GM12878 (cell line): ENCODE measurements at regions not wholly inside any gene's neighbourhood (a gene's known extent, or its start where the extent isn't known, plus 50 kb on each side); places are given as distances from the start of the nearest gene placed in this dataset.

ENCODE experiments used
- ATAC-seq: fragments of 200-7000 bp; cut with Tn5 transposase; 3 replicates; pipeline ENCODE4 v1.9.1; 2020; ENCODE audit warnings: mild to moderate bottlenecking, moderate library complexity
- BruUV-seq: library from RNA; stranded (reverse); fragments of 400-500 nt; replicated peaks from 2 replicates; lab custom pipeline; 2021; lab: Mats Ljungman, UMichigan
- CTCF ChIA-PET: fragments of 300-600 bp; sonication (Branson Sonifier 250); formaldehyde crosslinking; extraction: SDS; loops from one replicate; lab custom pipeline; 2021; ENCODE audit warnings: inconsistent platforms; lab: Yijun Ruan, JAX
- POLR2A ChIA-PET: fragments of 350-600 bp; formaldehyde crosslinking; extraction: SDS; loops from one replicate; lab custom pipeline; 2021; ENCODE audit warnings: inconsistent platforms; lab: Charles Lee
- RAD21 ChIA-PET: fragments of 300-600 bp; sonication (Branson Sonifier 250); formaldehyde crosslinking; loops from one replicate; lab custom pipeline; 2023; ENCODE audit warnings: antibody characterized with exemption; ENCODE audit not compliant: unreplicated experiment; lab: Charles Lee
- SMC1A ChIA-PET: fragments of 300-600 bp; sonication (Branson Sonifier 250); formaldehyde crosslinking; loops from one replicate; lab custom pipeline; 2023; ENCODE audit not compliant: unreplicated experiment, uncharacterized antibody; lab: Charles Lee
- DNase-seq: peaks from one replicate; pipeline ENCODE4 v3.0.0-alpha.2; 2011; ENCODE audit warnings: low read depth, low spot score
- FAIRE-seq: peaks from 3 replicates; lab custom pipeline; 2011; peaks lifted over from hg19 to GRCh38; lab: Jason Lieb, UNC
- H2AFZ ChIP-seq: 2 replicates; pipeline ENCODE4 v1.6.0; 2011; ENCODE audit warnings: low read depth, low read length, control low read depth; ENCODE audit not compliant: control insufficient read depth
- H3K27ac ChIP-seq: 2 replicates; pipeline ENCODE4 v1.5.1; 2011; ENCODE audit warnings: control low read depth; ENCODE audit not compliant: control insufficient read depth, insufficient read depth
- H3K27me3 ChIP-seq, 2 experiments: replicated peaks in 1 of 2; 2 replicates each; pipeline versions ENCODE4 v1.6.0 to v1.6.1; 2011; ENCODE audit warnings: low read length in 1 of 2; ENCODE audit not compliant: control insufficient read depth in 2 of 2, insufficient read depth in 2 of 2
- H3K36me3 ChIP-seq, 2 experiments: 2 replicates each; pipeline ENCODE4 v1.5.1; 2011; ENCODE audit warnings: low read length in 1 of 2; ENCODE audit not compliant: control insufficient read depth in 2 of 2, insufficient read depth in 2 of 2
- H3K4me1 ChIP-seq: 2 replicates; pipeline ENCODE4 v1.6.1; 2011; ENCODE audit warnings: mild to moderate bottlenecking, low read length, moderate library complexity, mixed read lengths; ENCODE audit not compliant: control insufficient read depth, insufficient read depth
- H3K4me2 ChIP-seq: 2 replicates; pipeline ENCODE4 v1.6.0; 2011; ENCODE audit warnings: control low read depth; ENCODE audit not compliant: control insufficient read depth, insufficient read depth
- H3K4me3 ChIP-seq: fragments of 200-600 bp; sonication (generic); 2 replicates; pipeline ENCODE4 v1.5.1; 2016
- H3K79me2 ChIP-seq: 2 replicates; pipeline ENCODE4 v1.6.0; 2011; ENCODE audit warnings: low read length; ENCODE audit not compliant: control insufficient read depth, insufficient read depth
- H3K9ac ChIP-seq: 2 replicates; pipeline ENCODE4 v1.8.0; 2011; ENCODE audit warnings: low read length, control low read depth, mixed read lengths; ENCODE audit not compliant: control insufficient read depth, insufficient read depth
- H3K9me3 ChIP-seq: replicated peaks from 3 replicates; pipeline ENCODE4 v1.5.1; 2011; ENCODE audit warnings: mild to moderate bottlenecking, low read length; ENCODE audit not compliant: control insufficient read depth, insufficient read depth
- H4K20me1 ChIP-seq: 2 replicates; pipeline ENCODE4 v1.6.0; 2011; ENCODE audit not compliant: control insufficient read depth, insufficient read depth
- BACH1 ChIP-seq: fragments of 450-650 bp; IDR thresholded peaks from 2 replicates; pipeline ENCODE4 v1.6.1; 2017; ENCODE audit warnings: mild to moderate bottlenecking, borderline replicate concordance
- BCLAF1 ChIP-seq: fragments of 450-650 bp; IDR thresholded peaks from 2 replicates; pipeline ENCODE4 v1.6.1; 2017; ENCODE audit warnings: antibody characterized with exemption, mild to moderate bottlenecking, moderate library complexity
- CBX3 ChIP-seq: fragments of 200-600 bp; sonication (generic); IDR thresholded peaks from 2 replicates; pipeline ENCODE4 v1.6.1; 2016; ENCODE audit warnings: low read depth, borderline replicate concordance
- FOXM1 ChIP-seq: IDR thresholded peaks from 2 replicates; pipeline ENCODE4 v1.6.1; 2012; ENCODE audit warnings: low read depth, mild to moderate bottlenecking, inconsistent platforms, low read length, moderate library complexity
- IRF3 ChIP-seq: fragments of 450-650 bp; IDR thresholded peaks from 2 replicates; pipeline ENCODE4 v1.6.1; 2014; ENCODE audit warnings: mild to moderate bottlenecking
- JUNB ChIP-seq: IDR thresholded peaks from 2 replicates; pipeline ENCODE4 v1.6.1; 2016; ENCODE audit warnings: antibody characterized with exemption, mild to moderate bottlenecking
- MLLT1 ChIP-seq: fragments of 450-650 bp; IDR thresholded peaks from 2 replicates; pipeline ENCODE4 v1.6.1; 2016; ENCODE audit warnings: mild to moderate bottlenecking
- RAD21 ChIP-seq: IDR thresholded peaks from 2 replicates; pipeline ENCODE4 v1.6.1; 2011; ENCODE audit warnings: mild to moderate bottlenecking, low read depth, low read length, moderate library complexity; ENCODE audit not compliant: insufficient read depth
- TARDBP ChIP-seq: IDR thresholded peaks from 2 replicates; pipeline ENCODE4 v1.6.1; 2016; ENCODE audit warnings: borderline replicate concordance
- TBL1XR1 ChIP-seq: IDR thresholded peaks from 2 replicates; pipeline ENCODE4 v1.6.1; 2012; ENCODE audit warnings: low read depth, low read length, improper control_type of control experiment
- ZBTB4 ChIP-seq: fragments of 450-650 bp; formaldehyde crosslinking; IDR thresholded peaks from 2 replicates; pipeline ENCODE4 v1.4.0; 2022; ENCODE audit warnings: mild to moderate bottlenecking, moderate library complexity
- WGBS: methylation state at CpG from one replicate; pipeline ENCODE4 v1.1.6; 2016; ENCODE audit warnings: low lambda C conversion rate; ENCODE audit not compliant: insufficient replicate concordance, insufficient coverage; ENCODE audit errors: missing lambda C conversion rate; 5-methylcytosine and 5-hydroxymethylcytosine counted together
- in situ Hi-C: fragments of 300-500 bp; cut with MboI; formaldehyde crosslinking; loops from 9 replicates; pipeline ENCODE4 v1.14.3; 2018; ENCODE audit warnings: mixed read lengths
- intact Hi-C: fragments of 100-400 bp; cut with micrococcal nuclease; formaldehyde crosslinking; loops from one replicate; pipeline ENCODE4 v1.14.2; 2022; ENCODE audit not compliant: unreplicated experiment

GRCh38 chrX:39465467-39465866 is 632.3 kb downstream of the BCOR start:
- Histone ChIP-seq H4K20me1 (no peaks in the 10 kb centered on the region), H3K4me1 (no peaks in the 10 kb centered on the region), H3K4me2 (no peak overlapping the region), H3K79me2 (no peaks in the 10 kb centered on the region), H3K9me3 (no peaks in the 10 kb centered on the region), H3K36me3 (no peaks in the 10 kb centered on the region), H3K27me3 (no peaks in the 10 kb centered on the region), H3K9ac (no peak overlapping the region), H3K4me3 (no peak overlapping the region), H3K27ac (no peak overlapping the region)
- 49% methylated on average over 13 of the region's 13 CpGs for WGBS
- ChIA-PET POLR2A (no interaction called here), RAD21 (no interaction called here), CTCF (no interaction called here), SMC1A (no interaction called here)
- DNase-seq (no peak), FAIRE-seq (no peak), ATAC-seq (no peak)
- in situ Hi-C loops: no loop called here
- no TSS peak for BruUV-seq
- TF ChIP-seq MLLT1: no peak
- TF ChIP-seq CBX3: no peak
- TF ChIP-seq BCLAF1: no peak
- TF ChIP-seq BACH1: no peak
- TF ChIP-seq ZBTB4 (CRISPR knock-in tag): no peak
- no peak for TF ChIP-seq TBL1XR1
- TF ChIP-seq JUNB: no peak
- TF ChIP-seq FOXM1: no peak
- TF ChIP-seq IRF3: no peak
- TF ChIP-seq TARDBP: no peak
- no peak for TF ChIP-seq RAD21
- TF ChIP-seq, all 136 proteins: peak for 0
- no peak overlapping the region for H2AFZ ChIP-seq
- intact Hi-C loops: no loop called here
